ENCODE measurements at regions not wholly inside any gene's neighbourhood (a gene's known extent, or its start where the extent isn't known, plus 50 kb on each side); places are given as distances from the start of the nearest gene placed in this dataset.
"Not testable (repeated sequence)": the region's sequence is repeated elsewhere in the genome, so short reads cannot be mapped to it uniquely, and the experiment has no call there.

- not testable (repeated sequence) for DNase-seq
These were observed 1716.9 kb downstream of the SI start for GRCh38 chr3:163361357-163361878.

- no peak for DNase-seq
These were observed 1730.4 kb downstream of the SI start for GRCh38 chr3:163347944-163348343.

GRCh38 chr3:163335429-163335828 lies 1742.9 kb downstream of the SI start:
- no peak for DNase-seq

GRCh38 chr3:163328680-163329079 lies 1749.6 kb downstream of the SI start:
- DNase-seq = no peak

- DNase-seq = no peak
These were observed 1751.2 kb downstream of the SI start for GRCh38 chr3:163327086-163327485.

GRCh38 chr3:163315786-163316185 lies 1762.5 kb downstream of the SI start:
- DNase-seq = no peak

GRCh38 chr3:163306405-163306804 lies 1771.9 kb downstream of the SI start:
- DNase-seq = no peak

- no peak for DNase-seq
These were observed 1777.1 kb downstream of the OTOL1 start for GRCh38 chr3:163273694-163274093.

- no peak for DNase-seq
These were observed 1770.1 kb downstream of the OTOL1 start for GRCh38 chr3:163266731-163267130.

GRCh38 chr3:163261618-163262017 lies 1765.0 kb downstream of the OTOL1 start:
- no peak for DNase-seq

GRCh38 chr3:163261056-163261455 lies 1764.4 kb downstream of the OTOL1 start:
- DNase-seq = no peak

GRCh38 chr3:163218336-163218735 lies 1721.7 kb downstream of the OTOL1 start:
- no peak for DNase-seq

GRCh38 chr3:163213838-163214237 lies 1717.2 kb downstream of the OTOL1 start:
- DNase-seq = no peak

GRCh38 chr3:163196815-163197374 lies 1700.3 kb downstream of the OTOL1 start:
- no peak for DNase-seq

GRCh38 chr3:163196245-163196644 lies 1699.6 kb downstream of the OTOL1 start:
- DNase-seq = no peak

- DNase-seq = no peak
These were observed 1689.2 kb downstream of the OTOL1 start for GRCh38 chr3:163185721-163186350.

GRCh38 chr3:163175970-163176369 lies 1679.4 kb downstream of the OTOL1 start:
- no peak for DNase-seq

- not testable (repeated sequence) for DNase-seq
These were observed 1675.9 kb downstream of the OTOL1 start for GRCh38 chr3:163172513-163172912.

- no peak for DNase-seq
These were observed 1669.6 kb downstream of the OTOL1 start for GRCh38 chr3:163166197-163166596.

- no peak for DNase-seq
These were observed 1662.7 kb downstream of the OTOL1 start for GRCh38 chr3:163159306-163159705.

GRCh38 chr3:163139600-163139999 lies 1643.0 kb downstream of the OTOL1 start:
- DNase-seq = no peak

- no peak for DNase-seq
These were observed 1641.7 kb downstream of the OTOL1 start for GRCh38 chr3:163138258-163138657.

GRCh38 chr3:163132111-163132510 lies 1635.5 kb downstream of the OTOL1 start:
- DNase-seq = no peak

GRCh38 chr3:163129287-163129686 lies 1632.7 kb downstream of the OTOL1 start:
- DNase-seq = no peak

GRCh38 chr3:163126115-163126514 lies 1629.5 kb downstream of the OTOL1 start:
- DNase-seq = no peak
